Thyroid gland (tissue), 4 donors: ENCODE measurements at regions not wholly inside any gene's neighbourhood (a gene's known extent, or its start where the extent isn't known, plus 50 kb on each side); places are given as distances from the start of the nearest gene placed in this dataset.

ENCODE experiments used
- DNase-seq, 2 donors: peaks; one replicate each; pipeline ENCODE4 v3.0.0-alpha.2; 2019
- H3K27ac ChIP-seq, 3 donors: fragments of 200-600 bp; sonication (generic); 1 replicate in 2 of 3; 2 replicates in 1 of 3; pipeline ENCODE4 v1.5.1; 2016 to 2019; ENCODE audit warnings: mild to moderate bottlenecking in 1 of 3, moderate library complexity in 1 of 3
- H3K27me3 ChIP-seq: fragments of 200-600 bp; sonication (generic); one replicate; pipeline ENCODE4 v1.5.1; 2019
- H3K36me3 ChIP-seq, 2 donors: fragments of 200-600 bp; sonication (generic); one replicate each; pipeline ENCODE4 v1.5.1; 2016 to 2019
- H3K4me1 ChIP-seq, 2 donors: fragments of 200-600 bp; sonication (generic); one replicate each; pipeline ENCODE4 v1.5.1; 2017 to 2019
- H3K4me3 ChIP-seq, 3 donors: fragments of 200-600 bp; sonication (generic); replicated peaks in 1 of 3; 1 replicate in 2 of 3; 2 replicates in 1 of 3; pipeline ENCODE4 v1.5.1; 2016; ENCODE audit warnings: mild to moderate bottlenecking in 1 of 3
- H3K9me3 ChIP-seq: fragments of 200-600 bp; sonication (generic); one replicate; pipeline ENCODE4 v1.5.1; 2017
- POLR2A ChIP-seq, 2 donors: fragments of 450-650 bp; IDR thresholded peaks; one replicate each; pipeline ENCODE4 v1.6.1; 2017; ENCODE audit warnings: antibody characterized with exemption in 2 of 2, mild to moderate bottlenecking in 2 of 2, moderate library complexity in 1 of 2
- WGBS, 2 donors: methylation state at CpG; one replicate each; pipeline ENCODE4 v1.1.5; 2017; 5-methylcytosine and 5-hydroxymethylcytosine counted together
- intact Hi-C: fragments of 100-400 bp; cut with DNase I; formaldehyde crosslinking; loops from one replicate; pipeline ENCODE4 v1.15.1; 2023
- TF ChIP-seq, protein P1 (sequence below), 6 experiments: fragments of 200-600 bp in 3 of 6; fragments of 450-650 bp in 3 of 6; sonication (generic) in 3 of 6; IDR thresholded peaks; one replicate each; pipeline ENCODE4 v1.5.1; 2016 to 2019; ENCODE audit warnings: antibody characterized with exemption in 6 of 6, mild to moderate bottlenecking in 2 of 6, inconsistent platforms in 1 of 6, moderate library complexity in 1 of 6

DNA sequence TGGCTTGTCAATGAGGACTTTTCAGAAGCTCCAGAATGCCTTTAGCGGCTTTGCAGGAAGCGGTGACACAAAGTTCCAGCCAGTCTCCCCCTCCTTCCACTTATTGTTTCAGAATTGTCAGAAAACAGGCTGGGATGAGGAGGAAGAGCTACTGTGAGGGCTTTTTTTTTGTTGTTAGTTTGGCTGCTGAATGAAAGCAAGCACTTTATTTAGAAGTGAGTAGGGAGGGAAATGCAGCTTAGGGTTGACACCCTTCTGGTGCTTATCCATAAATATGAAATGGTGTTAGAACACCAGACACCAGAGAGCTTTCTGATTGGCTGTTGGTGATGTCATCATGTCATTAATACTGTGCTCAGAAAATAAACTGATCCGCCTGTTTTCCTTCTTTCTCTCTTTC is 251.5 kb downstream of the SOX4 start:
- no peak overlapping the region for H3K27ac ChIP-seq
- H3K9me3 ChIP-seq: no peaks in the 10 kb centered on the region
- WGBS, 2 donors: 71 to 74% methylated on average over 3 of the region's 3 CpGs
- H3K36me3 ChIP-seq: no peaks in the 10 kb centered on the region
- intact Hi-C loops: no loop called here
- DNase-seq: no peak
- no peaks in the 10 kb centered on the region for H3K27me3 ChIP-seq
- TF ChIP-seq, protein P1, sequence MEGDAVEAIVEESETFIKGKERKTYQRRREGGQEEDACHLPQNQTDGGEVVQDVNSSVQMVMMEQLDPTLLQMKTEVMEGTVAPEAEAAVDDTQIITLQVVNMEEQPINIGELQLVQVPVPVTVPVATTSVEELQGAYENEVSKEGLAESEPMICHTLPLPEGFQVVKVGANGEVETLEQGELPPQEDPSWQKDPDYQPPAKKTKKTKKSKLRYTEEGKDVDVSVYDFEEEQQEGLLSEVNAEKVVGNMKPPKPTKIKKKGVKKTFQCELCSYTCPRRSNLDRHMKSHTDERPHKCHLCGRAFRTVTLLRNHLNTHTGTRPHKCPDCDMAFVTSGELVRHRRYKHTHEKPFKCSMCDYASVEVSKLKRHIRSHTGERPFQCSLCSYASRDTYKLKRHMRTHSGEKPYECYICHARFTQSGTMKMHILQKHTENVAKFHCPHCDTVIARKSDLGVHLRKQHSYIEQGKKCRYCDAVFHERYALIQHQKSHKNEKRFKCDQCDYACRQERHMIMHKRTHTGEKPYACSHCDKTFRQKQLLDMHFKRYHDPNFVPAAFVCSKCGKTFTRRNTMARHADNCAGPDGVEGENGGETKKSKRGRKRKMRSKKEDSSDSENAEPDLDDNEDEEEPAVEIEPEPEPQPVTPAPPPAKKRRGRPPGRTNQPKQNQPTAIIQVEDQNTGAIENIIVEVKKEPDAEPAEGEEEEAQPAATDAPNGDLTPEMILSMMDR (IDR thresholded peaks at IDR 0.05): no peak
- no peak for TF ChIP-seq POLR2A (IDR thresholded peaks at IDR 0.05)
- H3K4me1 ChIP-seq: peaks cover 0 to 12% of the 10 kb centered on the region in 2 donors
- H3K4me3 ChIP-seq: no peak overlapping the region

DNA sequence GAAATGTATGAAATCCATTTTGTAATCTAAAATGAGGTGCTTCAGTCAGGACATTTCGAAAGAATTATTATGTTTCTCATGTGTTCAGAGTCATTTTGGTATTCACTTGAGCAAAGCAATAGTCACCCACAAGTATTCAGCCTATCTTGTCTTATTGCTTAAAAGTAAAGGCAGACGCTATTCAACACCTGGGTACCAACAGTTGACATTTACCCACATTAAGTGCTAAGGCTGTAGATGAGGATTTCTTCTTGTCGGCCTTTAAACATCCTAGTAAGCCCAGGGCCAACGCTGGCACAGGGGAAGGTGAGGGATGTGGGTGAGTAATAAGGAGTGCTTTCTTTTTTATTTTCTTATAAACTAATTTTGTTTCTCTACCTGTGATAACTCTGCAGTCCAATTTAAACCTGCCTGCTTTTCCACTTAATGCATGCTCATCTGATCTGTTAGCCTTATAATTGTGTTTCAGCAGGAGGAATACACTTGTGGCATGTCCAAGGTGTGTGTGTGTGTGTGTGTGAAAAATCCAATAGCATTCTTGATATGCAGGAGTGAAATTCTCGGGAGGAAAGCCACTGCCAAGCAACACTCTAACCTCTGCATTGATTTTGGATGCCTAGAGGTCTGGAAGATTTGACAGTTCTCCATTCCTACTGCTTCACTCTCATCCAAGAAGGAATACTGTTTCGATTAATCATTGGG is 252.0 kb downstream of the SOX4 start:
- H3K4me3 ChIP-seq: no peak overlapping the region
- TF ChIP-seq, protein P1 (IDR thresholded peaks at IDR 0.05): no peak
- TF ChIP-seq POLR2A (IDR thresholded peaks at IDR 0.05): no peak
- no peak overlapping the region for H3K27ac ChIP-seq
- H3K27me3 ChIP-seq: no peaks in the 10 kb centered on the region
- intact Hi-C loops: no loop called here
- H3K4me1 ChIP-seq: peaks cover 0 to 12% of the 10 kb centered on the region in 2 donors
- no peak for DNase-seq
- WGBS, 2 donors: 78 to 87% methylated on average over 6 of the region's 6 CpGs
- H3K9me3 ChIP-seq: no peaks in the 10 kb centered on the region
- H3K36me3 ChIP-seq: no peaks in the 10 kb centered on the region

DNA sequence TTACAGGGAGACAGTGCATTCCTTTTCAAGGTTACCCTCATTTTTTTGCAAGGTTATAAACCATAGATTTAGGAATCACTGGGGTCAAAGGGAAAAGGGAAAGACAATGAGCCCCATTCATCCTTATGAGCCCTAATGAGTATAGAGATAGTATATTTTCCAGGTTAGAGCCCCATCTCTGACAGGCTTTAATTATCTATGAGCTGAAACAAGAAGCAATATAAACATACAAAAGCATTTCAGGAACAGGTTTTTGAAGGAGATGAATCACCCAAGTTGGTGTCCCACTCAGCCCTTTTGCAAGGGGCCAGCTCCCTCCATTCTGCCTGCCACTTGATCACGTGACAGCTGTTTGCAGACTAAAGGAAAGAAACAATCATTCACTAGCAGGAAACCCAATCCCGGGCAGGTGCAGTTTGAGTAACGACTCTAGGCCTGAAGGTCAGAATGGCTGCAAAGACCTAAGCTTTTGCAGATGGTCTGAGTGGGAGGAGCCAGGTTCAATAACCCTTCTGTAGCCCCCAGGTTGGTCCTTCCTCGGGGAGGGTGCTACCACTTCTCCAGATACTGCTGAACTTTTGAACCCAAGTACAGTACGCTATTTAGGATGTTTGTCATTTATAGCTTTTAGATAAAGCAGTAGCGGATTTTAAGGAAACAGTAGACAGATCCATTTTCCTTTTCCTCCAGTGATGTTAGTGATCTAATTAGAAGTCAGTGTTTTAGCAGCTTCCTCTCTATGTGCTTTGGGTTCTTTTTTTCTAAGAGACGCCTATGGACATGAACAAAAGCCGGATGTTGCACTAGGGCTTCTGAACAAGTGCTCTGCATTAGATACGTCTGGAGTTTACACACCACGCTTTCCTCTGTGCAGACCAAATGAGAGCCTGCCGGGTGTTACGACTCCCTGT is 253.2 kb downstream of the SOX4 start:
- intact Hi-C loops: no loop called here
- no peak for DNase-seq
- Histone ChIP-seq H3K36me3 (no peaks in the 10 kb centered on the region), H3K9me3 (no peaks in the 10 kb centered on the region), H3K4me1 (peaks cover 0 to 12% of the 10 kb centered on the region in 2 donors), H3K27ac (no peak overlapping the region), H3K4me3 (no peak overlapping the region), H3K27me3 (no peaks in the 10 kb centered on the region)
- 40 to 46% methylated on average over 12 of the region's 12 CpGs for WGBS, 2 donors
- no peak for TF ChIP-seq POLR2A (IDR thresholded peaks at IDR 0.05)

DNA sequence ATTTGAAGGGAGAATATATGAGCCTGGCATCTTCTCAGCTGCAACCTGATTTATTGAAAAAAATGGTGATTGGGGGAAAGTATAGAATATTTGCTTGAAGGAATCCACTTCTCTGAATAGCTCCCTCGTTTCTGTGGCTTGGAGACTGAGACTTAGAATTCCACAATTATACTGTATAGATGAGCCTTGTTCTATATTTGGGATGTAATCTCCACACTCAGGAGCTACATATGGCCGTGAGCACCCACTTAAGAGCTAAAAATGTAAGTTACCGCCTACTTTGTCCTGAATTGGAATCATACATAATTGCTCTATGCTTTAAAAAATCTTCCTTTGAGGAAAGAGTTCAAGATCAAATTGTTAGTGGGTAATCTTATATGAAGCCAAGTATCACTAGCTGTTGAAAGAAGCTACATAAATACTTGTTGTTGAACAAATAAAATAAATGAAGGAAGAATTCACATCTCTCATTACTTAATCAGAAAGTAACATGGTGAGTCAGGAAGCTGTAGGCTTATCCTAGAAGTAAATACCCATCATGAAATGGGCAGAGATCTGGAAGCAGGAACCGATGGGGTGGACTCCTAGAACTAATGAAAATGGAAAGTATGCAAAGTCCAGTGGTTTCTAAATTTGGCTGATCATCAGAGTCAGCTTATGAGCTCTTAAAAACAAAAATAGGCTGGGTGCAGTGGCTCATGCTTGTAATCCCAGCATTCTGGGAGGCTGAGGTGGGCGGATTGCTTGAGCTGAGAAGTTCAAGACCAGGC is 254.3 kb downstream of the SOX4 start:
- 81 to 83% methylated on average over 5 of the region's 5 CpGs for WGBS, 2 donors
- TF ChIP-seq, protein P1 (IDR thresholded peaks at IDR 0.05): no peak
- no peak for TF ChIP-seq POLR2A (IDR thresholded peaks at IDR 0.05)
- no peak overlapping the region for H3K4me3 ChIP-seq
- no peaks in the 10 kb centered on the region for H3K36me3 ChIP-seq
- H3K27ac ChIP-seq: no peak overlapping the region
- no peak for DNase-seq
- peaks cover 0 to 12% of the 10 kb centered on the region in 2 donors for H3K4me1 ChIP-seq
- no peaks in the 10 kb centered on the region for H3K9me3 ChIP-seq
- H3K27me3 ChIP-seq: no peaks in the 10 kb centered on the region
- intact Hi-C loops: no loop called here

DNA sequence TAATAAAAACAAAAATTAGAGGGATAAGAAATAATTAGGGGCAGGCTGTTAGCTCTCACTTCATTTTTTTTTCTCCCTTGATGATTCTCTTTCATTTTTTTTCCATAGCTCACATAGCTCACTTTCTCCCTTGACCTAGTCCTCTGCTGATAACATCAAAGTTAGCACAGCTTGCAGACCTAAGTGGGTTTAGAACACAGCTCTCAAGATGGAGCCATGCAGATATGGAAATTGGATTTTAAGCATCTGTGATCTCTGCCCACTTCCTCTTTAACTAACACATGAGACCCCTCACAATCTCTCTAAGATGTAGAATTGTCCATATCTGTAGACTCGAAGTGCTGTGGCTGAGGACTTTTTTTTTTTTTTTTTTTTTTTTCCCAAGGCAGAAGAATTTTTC is 257.1 kb downstream of the SOX4 start:
- no peak for TF ChIP-seq POLR2A (IDR thresholded peaks at IDR 0.05)
- TF ChIP-seq, protein P1 (IDR thresholded peaks at IDR 0.05): no peak
- WGBS, 2 donors: 82 to 84% methylated on average over 1 of the region's 1 CpG
- intact Hi-C loops: no loop called here
- no peak for DNase-seq
- Histone ChIP-seq H3K36me3 (no peaks in the 10 kb centered on the region), H3K4me1 (peaks cover 0 to 12% of the 10 kb centered on the region in 2 donors), H3K27me3 (no peaks in the 10 kb centered on the region), H3K9me3 (no peaks in the 10 kb centered on the region), H3K4me3 (no peak overlapping the region), H3K27ac (no peak overlapping the region)
